GM12892 (cell line): ENCODE measurements at regions not wholly inside any gene's neighbourhood (a gene's known extent, or its start where the extent isn't known, plus 50 kb on each side); places are given as distances from the start of the nearest gene placed in this dataset.
"Not testable (repeated sequence)": the region's sequence is repeated elsewhere in the genome, so short reads cannot be mapped to it uniquely, and the experiment has no call there.

Experiments
- POLR2A ChIP-seq: IDR thresholded peaks from 2 replicates; pipeline ENCODE4 v1.6.1; 2011; ENCODE audit warnings: low read depth, low read length, control low read depth
- POLR2AphosphoS5 ChIP-seq: IDR thresholded peaks from 2 replicates; pipeline ENCODE4 v1.6.1; 2011; ENCODE audit warnings: low read depth, low read length, control low read depth
- TAF1 ChIP-seq: IDR thresholded peaks from 2 replicates; pipeline ENCODE4 v1.6.1; 2011; ENCODE audit warnings: low read depth, mild to moderate bottlenecking, control low read depth, low read length, borderline replicate concordance

DNA sequence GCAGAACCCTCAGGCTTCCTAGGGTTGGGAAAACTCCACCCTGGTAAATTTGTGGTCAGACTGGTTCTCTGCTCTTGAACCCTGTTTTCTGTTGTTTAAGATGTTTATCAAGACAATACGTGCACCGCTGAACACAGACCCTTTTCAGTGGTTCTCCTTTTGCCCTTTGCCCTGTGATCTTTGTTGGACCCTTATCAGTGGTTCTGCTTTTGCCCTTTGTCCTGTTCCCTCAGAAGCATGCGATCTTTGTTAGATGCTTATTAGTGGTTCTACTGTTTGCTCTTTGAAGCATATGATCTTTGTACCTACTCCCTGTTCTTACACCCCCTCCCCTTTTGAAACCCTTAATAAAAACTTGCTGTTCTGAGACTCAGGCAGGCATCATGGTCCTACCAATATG is 93.6 kb upstream of the CEP78 start:
- TF ChIP-seq POLR2A, TAF1, POLR2AphosphoS5: not testable (repeated sequence)
